Fibroblast of peridontal ligament (primary cell): ENCODE measurements at regions not wholly inside any gene's neighbourhood (a gene's known extent, or its start where the extent isn't known, plus 50 kb on each side); places are given as distances from the start of the nearest gene placed in this dataset.

Experiments used
- DNase-seq: peaks from one replicate; pipeline ENCODE4 v3.0.0-alpha.2; 2010; ENCODE audit errors: extremely low read depth

DNA sequence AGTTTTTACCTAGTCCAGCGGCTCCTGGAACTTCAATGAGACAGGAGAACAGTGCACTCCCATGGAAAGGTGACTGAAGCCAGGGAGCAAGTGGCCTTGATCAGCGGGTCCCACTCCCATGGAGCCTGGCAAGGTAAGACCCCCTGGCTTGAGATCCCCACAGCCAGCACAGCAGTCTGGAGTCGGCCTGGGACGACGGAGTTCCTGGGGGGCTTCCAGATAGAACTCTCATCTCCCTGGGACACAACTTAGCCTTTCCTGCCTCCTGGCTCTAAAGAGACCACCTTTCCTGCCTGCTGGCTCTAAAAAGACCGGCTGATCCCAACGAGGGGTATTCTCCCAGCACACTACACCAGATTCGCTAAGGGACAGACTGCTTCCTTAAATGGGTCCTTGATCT lies 1279.0 kb upstream of the GOT2 start:
- DNase-seq: no peak

GRCh38 chr16:60001523-60001922 lies 1267.4 kb upstream of the GOT2 start:
- no peak for DNase-seq

DNA sequence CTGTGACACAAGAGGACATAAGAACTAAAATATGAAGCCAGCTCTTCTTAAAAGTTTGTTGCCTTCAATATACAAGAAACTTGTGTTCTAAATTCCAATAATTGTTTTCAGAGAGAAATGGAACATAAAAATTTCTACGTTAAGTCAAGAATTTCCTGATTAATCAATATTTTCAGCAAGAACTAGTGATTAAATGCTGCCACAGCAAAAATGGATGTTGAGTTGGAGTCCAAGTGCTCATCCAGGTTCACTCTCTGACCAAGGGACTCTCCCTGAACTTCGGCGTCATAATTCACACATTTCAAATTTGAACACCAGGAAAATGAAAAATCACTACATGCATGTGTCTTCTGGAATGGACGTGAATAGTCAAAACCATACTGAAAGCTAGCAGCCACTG lies 1263.6 kb upstream of the GOT2 start:
- DNase-seq: no peak

DNA sequence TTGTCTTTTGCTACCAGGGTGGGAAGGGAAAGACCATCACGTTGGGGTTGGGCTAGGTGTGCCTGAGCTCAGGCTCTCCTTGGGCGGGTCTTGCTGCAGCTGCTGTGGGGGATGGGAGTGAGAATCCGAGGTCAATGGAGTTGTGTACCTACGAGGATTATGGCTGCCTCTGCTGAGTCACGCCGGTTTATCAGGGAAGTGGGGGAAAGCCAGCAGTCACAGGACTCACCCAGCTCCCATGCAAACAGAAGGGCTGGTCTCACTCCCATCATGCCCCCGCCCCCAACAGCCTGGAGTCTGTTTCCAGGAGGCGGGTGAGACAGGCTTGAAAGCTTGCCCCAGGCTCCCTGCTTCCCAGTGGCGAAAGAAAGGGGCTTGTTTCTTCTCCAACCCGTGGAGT lies 1259.0 kb upstream of the GOT2 start:
- DNase-seq: no peak

- DNase-seq: no peak
These were observed 1257.1 kb upstream of the GOT2 start for GRCh38 chr16:59991171-59991570.

DNA sequence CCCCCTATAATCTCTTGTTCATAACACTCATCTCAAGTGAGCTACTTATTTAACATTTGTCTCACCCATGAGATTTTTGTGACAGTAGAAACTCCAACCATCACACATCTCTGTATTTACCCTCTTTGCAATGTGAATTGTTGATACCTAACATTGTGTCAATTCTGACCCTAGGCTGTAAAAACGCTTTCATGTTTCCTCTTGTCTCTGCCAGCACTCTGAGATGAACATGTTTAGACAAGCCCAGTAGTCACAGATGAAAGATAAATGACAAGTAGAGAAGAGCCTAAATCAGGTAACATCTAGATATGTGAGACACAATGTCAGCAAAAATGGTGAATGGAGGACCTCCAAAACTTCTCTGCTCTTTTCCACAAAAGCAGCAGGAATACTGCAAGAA lies 1254.5 kb upstream of the GOT2 start:
- no peak for DNase-seq

DNA sequence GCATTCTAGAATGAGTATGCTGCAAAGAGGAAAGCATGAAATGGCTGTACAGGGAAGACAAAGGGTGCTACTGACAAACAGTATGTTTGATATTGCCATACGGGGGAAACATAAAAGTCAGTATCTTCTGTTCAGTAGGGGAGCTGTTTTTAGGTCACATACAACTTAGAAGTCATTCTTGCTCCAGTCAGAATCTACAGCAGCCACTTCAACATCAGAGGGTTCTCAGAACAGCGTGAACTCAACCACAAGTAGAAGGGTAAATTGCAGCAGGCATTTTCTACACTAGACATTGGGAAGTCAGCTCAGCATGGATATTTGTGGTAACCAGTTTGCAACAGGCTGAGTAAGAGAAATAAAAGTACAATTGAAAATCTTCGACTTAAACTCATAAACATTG lies 1241.8 kb upstream of the GOT2 start:
- peak; percentile 9 for DNase-seq

GRCh38 chr16:59973966-59974365 lies 1239.8 kb upstream of the GOT2 start:
- peak; percentile 69 for DNase-seq

- DNase-seq: peak; percentile 25
These were observed 1237.1 kb upstream of the GOT2 start for GRCh38 chr16:59971264-59971663.

DNA sequence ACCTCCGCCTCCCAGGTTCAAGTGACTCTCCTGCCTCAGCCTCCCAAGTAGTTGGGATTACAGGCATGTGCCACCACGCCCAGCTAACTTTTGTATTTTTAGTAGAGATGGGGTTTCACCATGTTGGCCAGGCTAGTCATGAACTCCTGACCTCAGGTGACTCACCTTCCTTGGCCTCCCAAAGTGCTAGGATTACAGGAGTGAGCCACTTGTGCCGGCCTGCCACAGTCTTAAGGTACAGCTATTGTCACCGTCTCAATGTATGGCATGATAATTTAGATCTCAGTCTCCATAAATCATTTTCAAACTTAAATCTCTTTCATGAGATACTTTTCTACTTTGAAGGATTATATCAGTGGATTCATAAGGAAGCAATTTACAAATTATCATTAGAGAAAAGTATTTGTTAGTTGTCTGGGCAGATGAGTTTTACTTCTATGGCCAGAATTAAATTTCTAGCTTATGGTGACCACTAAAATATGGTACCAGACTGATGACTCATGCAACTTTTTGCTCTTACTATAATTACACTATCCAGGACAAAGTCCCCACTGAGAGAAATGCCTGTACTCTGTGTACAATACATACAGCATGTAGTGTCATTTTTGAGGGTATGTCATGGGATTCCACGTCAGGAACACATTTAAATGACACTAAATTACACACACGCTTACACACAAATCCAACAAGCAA lies 1230.3 kb upstream of the GOT2 start:
- DNase-seq: peak; percentile 49

DNA sequence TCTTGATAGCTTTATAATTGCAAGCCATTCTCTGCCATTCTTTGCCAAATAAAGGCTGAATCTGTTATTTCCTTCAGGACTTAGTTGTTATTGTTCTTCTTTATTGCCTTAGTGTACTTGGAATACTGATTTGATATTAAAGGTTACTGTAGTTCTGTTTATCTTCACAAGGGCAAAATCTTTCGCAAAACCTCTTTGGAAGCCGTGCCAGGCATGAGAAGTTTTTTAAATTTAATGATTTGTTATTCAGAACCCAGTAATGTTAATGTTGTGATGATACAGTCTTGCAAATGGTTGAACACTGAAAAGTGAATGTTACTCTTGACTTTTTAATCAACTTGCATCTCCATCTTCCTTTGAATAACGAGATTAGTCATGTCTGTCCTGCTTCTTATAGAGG lies 1225.2 kb upstream of the GOT2 start:
- DNase-seq: peak; percentile 3

DNA sequence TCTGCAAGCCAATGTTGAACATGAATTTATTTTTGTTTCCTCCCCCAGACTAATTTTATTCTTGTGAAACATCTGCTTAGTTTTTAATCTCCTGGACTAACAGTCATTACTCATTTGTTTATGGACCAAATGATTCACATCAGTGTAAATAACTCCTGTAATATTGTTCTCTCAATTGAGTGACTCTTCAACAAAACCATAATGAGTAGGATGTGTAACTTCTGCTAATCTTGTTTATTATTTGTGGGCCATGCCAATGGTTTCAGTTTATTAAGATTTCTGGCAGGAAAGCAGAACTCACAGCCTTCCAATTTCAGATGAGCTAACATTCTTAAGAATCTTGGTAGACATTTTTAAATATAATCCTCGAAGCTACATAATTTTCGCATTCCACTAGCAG lies 1216.3 kb upstream of the GOT2 start:
- peak; percentile 66 for DNase-seq

DNA sequence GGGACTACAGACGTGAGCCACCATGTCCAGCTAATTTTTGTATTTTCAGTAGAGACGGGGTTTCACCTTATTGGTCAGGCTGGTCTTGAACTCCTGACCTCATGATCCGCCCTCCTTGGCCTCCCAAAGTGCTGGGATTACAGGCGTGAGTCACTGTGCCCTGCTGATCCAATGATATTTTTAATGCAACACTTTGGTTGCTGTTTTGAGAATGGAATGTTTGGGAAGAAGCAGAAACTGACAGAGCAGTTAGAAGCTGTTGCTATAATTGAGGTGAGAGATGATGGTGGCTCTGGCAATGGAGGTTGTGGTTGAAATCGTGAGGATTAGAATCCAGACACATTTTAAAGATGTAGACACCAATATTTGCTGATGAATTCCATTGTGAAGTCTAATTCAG lies 1209.9 kb upstream of the GOT2 start:
- DNase-seq: peak; percentile 45

DNA sequence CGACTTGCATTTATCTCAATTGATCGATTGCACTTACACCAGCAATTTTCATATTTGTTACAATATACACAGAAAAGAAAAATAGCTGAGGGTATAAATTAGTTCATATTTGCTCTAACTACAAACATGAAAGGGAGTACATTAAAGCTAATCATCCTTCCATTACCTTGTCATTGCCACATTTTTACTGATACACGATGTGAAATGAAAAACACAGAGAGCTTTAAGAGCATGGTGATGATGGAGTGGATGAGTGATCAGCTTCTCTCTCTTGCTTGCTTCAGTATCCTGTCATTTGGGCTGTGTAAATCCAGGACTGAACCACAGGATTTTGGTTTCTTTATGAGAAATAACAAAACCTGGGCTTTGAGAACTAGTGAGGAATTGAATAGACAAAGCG lies 1207.5 kb upstream of the GOT2 start:
- DNase-seq: no peak

- no peak for DNase-seq
These were observed 1185.9 kb upstream of the GOT2 start for GRCh38 chr16:59920054-59920453.

- no peak for DNase-seq
These were observed 1179.5 kb upstream of the GOT2 start for GRCh38 chr16:59913666-59914065.

DNA sequence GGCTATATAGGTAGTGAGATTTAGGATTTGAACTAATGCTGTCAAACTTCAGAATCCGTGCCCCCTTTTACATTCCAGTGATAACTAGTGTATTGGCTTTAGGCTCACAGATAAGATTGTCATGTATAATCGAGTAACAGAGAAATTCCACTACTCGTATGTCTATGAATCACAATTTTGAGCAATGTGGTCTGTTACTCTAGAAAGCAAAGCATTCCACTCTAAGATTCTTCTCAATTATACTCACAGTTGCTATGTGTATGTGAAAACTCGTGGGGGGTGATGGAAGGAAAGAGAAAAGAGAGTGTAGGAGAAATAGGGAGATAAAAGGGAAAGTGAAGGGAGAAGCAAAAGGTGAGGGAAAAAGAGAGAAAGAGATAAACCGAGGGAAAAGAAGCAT lies 1175.1 kb upstream of the GOT2 start:
- peak; percentile 67 for DNase-seq

- no peak for DNase-seq
These were observed 1173.5 kb upstream of the GOT2 start for GRCh38 chr16:59907611-59908010.

DNA sequence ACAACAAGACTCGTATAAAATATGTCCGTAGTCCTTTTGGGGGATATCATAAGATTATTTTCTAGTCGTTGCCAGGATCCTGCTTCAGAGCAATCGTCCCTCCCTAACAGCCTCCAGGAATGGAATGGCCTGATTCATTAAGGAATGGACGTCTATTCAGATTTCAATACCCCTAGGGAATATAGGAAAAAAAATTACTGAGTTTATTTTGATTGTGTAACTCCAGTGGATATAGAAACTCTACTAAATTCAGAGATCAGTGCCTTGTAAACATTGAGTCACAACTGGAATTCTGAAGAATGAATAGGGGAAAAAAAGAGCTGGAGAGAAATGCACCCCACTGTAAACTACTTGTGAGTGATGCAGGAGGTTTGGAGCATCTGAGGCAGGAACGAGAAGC lies 1171.5 kb upstream of the GOT2 start:
- DNase-seq: peak; percentile 95

DNA sequence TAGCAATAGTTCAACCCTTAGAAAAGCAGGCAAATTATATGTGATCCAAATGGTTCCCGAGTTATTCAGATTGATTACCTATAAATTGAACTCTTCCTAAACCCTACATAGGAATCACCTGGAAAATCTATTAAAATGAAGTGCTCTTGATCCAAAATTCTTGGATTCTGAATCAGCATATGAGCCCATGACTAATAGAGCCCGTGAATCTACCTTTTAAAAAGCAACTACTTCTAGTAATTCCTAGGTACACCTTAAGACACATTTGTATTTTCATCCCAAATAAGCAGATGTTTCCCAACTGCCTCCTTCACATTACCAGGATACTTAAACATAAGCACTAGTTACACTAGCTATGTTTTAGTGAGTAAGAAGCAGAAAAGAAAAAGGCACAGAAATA lies 1171.0 kb upstream of the GOT2 start:
- DNase-seq: no peak

GRCh38 chr16:59899940-59900339 lies 1165.8 kb upstream of the GOT2 start:
- DNase-seq: no peak

GRCh38 chr16:59892376-59892775 lies 1158.3 kb upstream of the GOT2 start:
- DNase-seq: no peak

- peak; percentile 19 for DNase-seq
These were observed 1153.7 kb upstream of the GOT2 start for GRCh38 chr16:59887856-59888255.

DNA sequence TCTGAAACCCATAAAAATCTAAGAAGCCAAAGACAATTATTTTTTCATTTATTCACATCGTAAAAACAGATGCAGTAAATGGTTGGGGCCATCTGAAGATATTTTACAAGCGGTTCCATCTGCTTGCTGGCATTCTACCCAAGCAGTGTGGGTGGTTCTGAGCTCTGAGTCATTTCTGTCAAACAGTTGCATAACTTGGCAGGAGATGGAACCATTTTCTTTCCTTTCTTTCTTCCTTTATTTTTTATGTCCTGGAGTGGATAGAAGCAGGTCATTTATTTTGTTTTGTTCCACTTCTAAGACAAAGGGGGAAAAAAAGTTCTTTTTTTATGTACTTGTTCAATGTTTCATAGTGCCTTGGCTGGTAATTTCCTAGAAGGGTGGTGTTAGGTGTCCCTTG lies 1151.9 kb upstream of the GOT2 start:
- DNase-seq: peak; percentile 97
